Neural progenitor cell (in vitro differentiated cells): ENCODE measurements at regions not wholly inside any gene's neighbourhood (a gene's known extent, or its start where the extent isn't known, plus 50 kb on each side); places are given as distances from the start of the nearest gene placed in this dataset.

Experiments
- DNase-seq: peaks from one replicate; pipeline ENCODE4 v3.0.0-alpha.2; 2016; ENCODE audit warnings: low spot score
- H2AFZ ChIP-seq: fragments of 200-600 bp; sonication (generic); replicated peaks from 2 replicates; pipeline ENCODE4 v1.6.1; 2016; ENCODE audit warnings: antibody characterized with exemption
- H3F3A ChIP-seq: fragments of 200-600 bp; sonication (generic); 2 replicates; pipeline ENCODE4 v1.6.1; 2016; ENCODE audit warnings: antibody characterized with exemption, low read depth
- H3K27ac ChIP-seq: fragments of 200-600 bp; sonication (generic); 2 replicates; pipeline ENCODE4 v1.5.1; 2016; ENCODE audit warnings: mild to moderate bottlenecking
- H3K27me3 ChIP-seq: fragments of 200-600 bp; sonication (generic); 2 replicates; pipeline ENCODE4 v1.6.1; 2016; ENCODE audit warnings: mild to moderate bottlenecking, moderate library complexity
- H3K36me3 ChIP-seq: fragments of 200-600 bp; sonication (generic); 2 replicates; pipeline ENCODE4 v1.5.1; 2016
- H3K4me1 ChIP-seq: fragments of 200-600 bp; sonication (generic); 2 replicates; pipeline ENCODE4 v1.6.1; 2016; ENCODE audit warnings: mixed run types
- H3K4me2 ChIP-seq: fragments of 200-600 bp; sonication (generic); 2 replicates; pipeline ENCODE4 v1.6.1; 2016
- H3K4me3 ChIP-seq: fragments of 200-600 bp; sonication (generic); 2 replicates; pipeline ENCODE4 v1.5.1; 2016
- H3K79me2 ChIP-seq: fragments of 200-600 bp; sonication (generic); 2 replicates; pipeline ENCODE4 v1.6.1; 2016; ENCODE audit warnings: low read depth
- H3K9ac ChIP-seq: fragments of 200-600 bp; sonication (generic); 2 replicates; pipeline ENCODE4 v1.6.1; 2016
- H3K9me3 ChIP-seq: fragments of 200-600 bp; sonication (generic); 2 replicates; pipeline ENCODE4 v1.5.1; 2016; ENCODE audit warnings: low read depth
- H4K20me1 ChIP-seq: fragments of 200-600 bp; sonication (generic); 2 replicates; pipeline ENCODE4 v1.6.1; 2016; ENCODE audit warnings: low read depth
- H3K27ac Mint-ChIP-seq: 3 replicates; pipeline ENCODE4 v1.8.0; 2021; ENCODE audit warnings: mixed read lengths
- H3K27me3 Mint-ChIP-seq: 2 replicates; pipeline ENCODE4 v1.8.0; 2022; ENCODE audit warnings: low read depth, mild to moderate bottlenecking, inconsistent platforms, moderate library complexity, mixed read lengths; ENCODE audit not compliant: insufficient read depth
- H3K36me3 Mint-ChIP-seq: 3 replicates; pipeline ENCODE4 v1.8.0; 2021; ENCODE audit warnings: mixed read lengths
- H3K4me1 Mint-ChIP-seq: 3 replicates; pipeline ENCODE4 v1.8.0; 2021; ENCODE audit warnings: mixed read lengths
- H3K4me3 Mint-ChIP-seq: 3 replicates; pipeline ENCODE4 v1.8.0; 2021; ENCODE audit warnings: mild to moderate bottlenecking, moderate library complexity, mixed read lengths
- H3K9me3 Mint-ChIP-seq: 3 replicates; pipeline ENCODE4 v1.8.0; 2020; ENCODE audit warnings: mixed read lengths
- EZH2 ChIP-seq: fragments of 200-600 bp; sonication (generic); IDR thresholded peaks from 2 replicates; pipeline ENCODE4 v1.6.1; 2017; ENCODE audit warnings: antibody characterized with exemption, mild to moderate bottlenecking, moderate library complexity
- EZH2phosphoT487 ChIP-seq: fragments of 200-600 bp; sonication (generic); IDR thresholded peaks from 2 replicates; pipeline ENCODE4 v1.6.1; 2017; ENCODE audit warnings: antibody characterized with exemption
- TF ChIP-seq, protein P1 (sequence below): fragments of 200-600 bp; sonication (generic); IDR thresholded peaks from 2 replicates; pipeline ENCODE4 v1.5.1; 2017; ENCODE audit warnings: antibody characterized with exemption, mild to moderate bottlenecking

DNA sequence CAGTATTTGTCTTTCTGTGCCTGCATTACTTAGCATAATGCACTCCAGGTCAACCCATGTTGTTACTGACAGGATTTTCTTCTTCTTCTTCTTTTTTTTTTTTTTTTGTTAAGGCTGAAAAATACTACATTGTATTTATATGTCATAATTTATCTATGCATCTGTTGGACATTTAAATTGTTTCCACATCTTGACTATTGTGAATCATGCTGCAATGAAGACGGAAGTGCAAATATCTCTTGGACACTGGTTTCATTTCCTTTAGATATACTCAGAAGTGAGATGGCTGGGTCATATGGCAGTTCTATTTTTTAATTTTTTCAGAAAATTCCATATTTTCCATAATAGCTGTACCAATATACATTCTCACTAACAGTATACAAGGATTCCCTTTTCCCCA lies 272.7 kb upstream of the PMFBP1 start:
- Mint-ChIP-seq H3K9me3 (peaks cover 15% of the 10 kb centered on the region), H3K4me3 (no peak overlapping the region), H3K27ac (no peak overlapping the region), H3K36me3 (no peaks in the 10 kb centered on the region), H3K4me1 (no peaks in the 10 kb centered on the region), H3K27me3 (no peaks in the 10 kb centered on the region)
- H2AFZ ChIP-seq, result no peak overlapping the region
- H3K4me2 ChIP-seq, result no peak overlapping the region
- H3F3A ChIP-seq, result no peaks in the 10 kb centered on the region
- no peaks in the 10 kb centered on the region for H3K27me3 ChIP-seq
- no peaks in the 10 kb centered on the region for H4K20me1 ChIP-seq
- no peak overlapping the region for H3K9ac ChIP-seq
- H3K36me3 ChIP-seq, result no peaks in the 10 kb centered on the region
- no peak overlapping the region for H3K4me3 ChIP-seq
- DNase-seq, result no peak
- H3K79me2 ChIP-seq, result no peaks in the 10 kb centered on the region
- H3K9me3 ChIP-seq, result no peaks in the 10 kb centered on the region
- H3K27ac ChIP-seq, result no peak overlapping the region
- TF ChIP-seq EZH2, result no peak
- TF ChIP-seq, protein P1, sequence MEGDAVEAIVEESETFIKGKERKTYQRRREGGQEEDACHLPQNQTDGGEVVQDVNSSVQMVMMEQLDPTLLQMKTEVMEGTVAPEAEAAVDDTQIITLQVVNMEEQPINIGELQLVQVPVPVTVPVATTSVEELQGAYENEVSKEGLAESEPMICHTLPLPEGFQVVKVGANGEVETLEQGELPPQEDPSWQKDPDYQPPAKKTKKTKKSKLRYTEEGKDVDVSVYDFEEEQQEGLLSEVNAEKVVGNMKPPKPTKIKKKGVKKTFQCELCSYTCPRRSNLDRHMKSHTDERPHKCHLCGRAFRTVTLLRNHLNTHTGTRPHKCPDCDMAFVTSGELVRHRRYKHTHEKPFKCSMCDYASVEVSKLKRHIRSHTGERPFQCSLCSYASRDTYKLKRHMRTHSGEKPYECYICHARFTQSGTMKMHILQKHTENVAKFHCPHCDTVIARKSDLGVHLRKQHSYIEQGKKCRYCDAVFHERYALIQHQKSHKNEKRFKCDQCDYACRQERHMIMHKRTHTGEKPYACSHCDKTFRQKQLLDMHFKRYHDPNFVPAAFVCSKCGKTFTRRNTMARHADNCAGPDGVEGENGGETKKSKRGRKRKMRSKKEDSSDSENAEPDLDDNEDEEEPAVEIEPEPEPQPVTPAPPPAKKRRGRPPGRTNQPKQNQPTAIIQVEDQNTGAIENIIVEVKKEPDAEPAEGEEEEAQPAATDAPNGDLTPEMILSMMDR, result no peak
- no peak for TF ChIP-seq EZH2phosphoT487
- H3K4me1 ChIP-seq, result no peaks in the 10 kb centered on the region

DNA sequence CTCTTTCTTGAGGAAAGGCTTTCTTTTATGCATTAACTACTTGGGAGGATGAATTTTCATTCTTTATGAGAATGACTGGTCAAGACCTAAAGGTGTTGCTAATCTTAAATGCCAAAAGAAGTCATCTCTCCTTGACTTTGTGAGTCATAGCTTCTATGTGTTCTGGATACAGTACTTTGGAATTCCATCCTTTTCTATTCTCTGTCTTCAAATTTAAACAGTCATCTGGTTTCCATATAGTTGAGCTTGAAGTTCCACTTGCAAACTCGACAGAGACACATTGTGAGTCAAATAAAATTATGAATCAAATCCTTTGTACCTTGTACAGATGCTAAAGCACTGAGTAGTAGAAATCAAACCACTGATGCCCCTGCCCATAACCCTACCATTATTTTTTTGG lies 271.9 kb upstream of the PMFBP1 start:
- H3K4me3 ChIP-seq, result no peak overlapping the region
- no peaks in the 10 kb centered on the region for H4K20me1 ChIP-seq
- no peaks in the 10 kb centered on the region for H3K27me3 Mint-ChIP-seq
- H3K79me2 ChIP-seq, result no peaks in the 10 kb centered on the region
- H3K4me1 Mint-ChIP-seq, result no peaks in the 10 kb centered on the region
- H3K27me3 ChIP-seq, result no peaks in the 10 kb centered on the region
- no peak overlapping the region for H3K27ac ChIP-seq
- no peaks in the 10 kb centered on the region for H3K9me3 ChIP-seq
- no peak overlapping the region for H2AFZ ChIP-seq
- no peak for DNase-seq
- no peaks in the 10 kb centered on the region for H3K36me3 Mint-ChIP-seq
- H3K27ac Mint-ChIP-seq, result no peak overlapping the region
- H3K4me1 ChIP-seq, result no peaks in the 10 kb centered on the region
- no peaks in the 10 kb centered on the region for H3F3A ChIP-seq
- H3K4me2 ChIP-seq, result no peak overlapping the region
- TF ChIP-seq, protein P1, result no peak
- no peak for TF ChIP-seq EZH2phosphoT487
- TF ChIP-seq EZH2, result no peak
- no peak overlapping the region for H3K9ac ChIP-seq
- no peak overlapping the region for H3K4me3 Mint-ChIP-seq
- H3K36me3 ChIP-seq, result no peaks in the 10 kb centered on the region
- peaks cover 16% of the 10 kb centered on the region for H3K9me3 Mint-ChIP-seq

DNA sequence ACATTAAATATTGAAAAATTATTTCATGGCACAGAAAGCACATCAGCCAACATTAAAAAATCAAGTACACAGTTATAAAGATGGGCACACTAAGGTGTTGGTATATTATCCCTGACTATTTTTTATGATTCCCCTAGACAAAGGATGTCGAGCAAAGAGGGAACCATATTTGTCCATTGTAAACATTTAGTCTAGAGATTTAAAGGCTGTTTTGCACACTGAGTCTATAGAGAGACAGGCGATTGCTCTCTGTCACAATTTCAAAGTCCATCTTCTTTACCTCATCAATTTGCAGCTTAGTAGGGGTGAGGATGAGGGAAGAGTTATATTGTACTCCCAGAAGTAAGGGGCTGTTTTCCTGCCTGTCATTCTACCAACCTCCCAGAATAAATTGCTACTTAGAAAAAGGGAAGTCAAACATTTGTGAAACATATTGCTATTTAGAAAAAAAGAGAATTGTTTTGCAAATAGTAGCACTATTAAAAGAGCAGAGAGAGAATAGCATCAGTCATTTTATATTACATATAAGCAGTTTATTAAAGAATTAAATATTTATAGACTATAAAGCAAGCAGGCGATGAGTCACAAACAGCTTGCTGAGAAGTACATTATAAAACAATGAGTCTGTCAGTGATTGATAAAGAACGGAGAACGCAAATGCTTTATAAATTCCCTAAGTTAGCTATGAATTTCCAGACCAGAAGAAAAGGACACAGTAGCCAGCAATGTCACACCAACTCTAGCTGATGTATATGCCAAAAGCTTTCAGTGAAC lies 270.6 kb upstream of the PMFBP1 start:
- Mint-ChIP-seq H3K27me3 (no peaks in the 10 kb centered on the region), H3K4me1 (no peaks in the 10 kb centered on the region), H3K27ac (no peak overlapping the region), H3K4me3 (no peak overlapping the region), H3K36me3 (no peaks in the 10 kb centered on the region), H3K9me3 (peaks cover 12% of the 10 kb centered on the region)
- no peaks in the 10 kb centered on the region for H3F3A ChIP-seq
- TF ChIP-seq EZH2, result no peak
- TF ChIP-seq, protein P1, result no peak
- no peak for TF ChIP-seq EZH2phosphoT487
- H3K36me3 ChIP-seq, result no peaks in the 10 kb centered on the region
- no peak for DNase-seq
- H3K27ac ChIP-seq, result no peak overlapping the region
- no peaks in the 10 kb centered on the region for H3K4me1 ChIP-seq
- H4K20me1 ChIP-seq, result no peaks in the 10 kb centered on the region
- no peaks in the 10 kb centered on the region for H3K79me2 ChIP-seq
- no peaks in the 10 kb centered on the region for H3K9me3 ChIP-seq
- H3K4me2 ChIP-seq, result no peak overlapping the region
- no peak overlapping the region for H2AFZ ChIP-seq
- no peak overlapping the region for H3K4me3 ChIP-seq
- no peaks in the 10 kb centered on the region for H3K27me3 ChIP-seq
- no peak overlapping the region for H3K9ac ChIP-seq
